Activated CD4-positive, alpha-beta T cell treated with anti-CD3 and anti-CD28 coated beads, Interleukin-2, amount 10 ng/mL, durations not matched to agents 7 days and 5 days (primary cell): ENCODE measurements at regions not wholly inside any gene's neighbourhood (a gene's known extent, or its start where the extent isn't known, plus 50 kb on each side); places are given as distances from the start of the nearest gene placed in this dataset.

Experiments
- CTCF ChIA-PET: fragments of 350-600 bp; sonication (Branson Sonifier 250); formaldehyde crosslinking; loops from one replicate; lab custom pipeline; 2021; ENCODE audit warnings: antibody characterized with exemption; lab: Charles Lee
- POLR2A ChIA-PET: fragments of 350-600 bp; sonication (Branson Sonifier 250); formaldehyde crosslinking; loops from one replicate; lab custom pipeline; 2021; ENCODE audit warnings: antibody characterized with exemption; lab: Charles Lee
- DNase-seq: peaks from one replicate; pipeline ENCODE4 v3.0.0-alpha.2; 2020
- H3K27ac Mint-ChIP-seq: one replicate; pipeline ENCODE4 v1.8.0; 2021; ENCODE audit warnings: mild to moderate bottlenecking, moderate library complexity, mixed read lengths
- H3K27me3 Mint-ChIP-seq: one replicate; pipeline ENCODE4 v1.8.0; 2021; ENCODE audit warnings: mixed read lengths
- H3K36me3 Mint-ChIP-seq: one replicate; pipeline ENCODE4 v1.8.0; 2021; ENCODE audit warnings: low read depth, mixed read lengths
- H3K4me1 Mint-ChIP-seq: one replicate; pipeline ENCODE4 v1.8.0; 2021; ENCODE audit warnings: mixed read lengths
- H3K4me3 Mint-ChIP-seq: one replicate; pipeline ENCODE4 v1.8.0; 2021; ENCODE audit warnings: mild to moderate bottlenecking, moderate library complexity, mixed read lengths
- H3K9me3 Mint-ChIP-seq: one replicate; pipeline ENCODE4 v1.8.0; 2021; ENCODE audit warnings: mixed read lengths

DNA sequence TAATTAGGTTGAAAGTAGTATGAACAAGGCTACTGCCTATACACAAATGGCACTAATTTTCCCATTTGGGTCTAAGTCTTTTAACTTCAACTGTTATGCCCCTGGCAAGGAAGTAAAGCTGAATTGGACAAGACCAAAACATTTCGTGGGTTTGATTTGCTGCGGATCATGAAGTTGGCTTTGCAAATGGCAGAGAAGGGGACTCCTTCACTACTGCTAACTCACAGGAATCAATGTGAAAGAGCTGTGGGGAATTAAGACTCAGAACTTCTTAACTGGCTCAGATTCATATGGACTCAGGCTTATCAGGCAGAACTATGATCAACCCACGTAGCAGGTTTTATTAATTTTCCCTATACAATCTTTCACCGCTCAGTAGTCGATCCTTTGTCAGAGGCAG, 73.8 kb upstream of the IFNE start:
- DNase-seq, result no peak
- H3K36me3 Mint-ChIP-seq, result peaks cover 2% of the 10 kb centered on the region
- H3K27me3 Mint-ChIP-seq, result peaks cover 52% of the 10 kb centered on the region
- H3K27ac Mint-ChIP-seq, result no peak overlapping the region
- ChIA-PET CTCF (no interaction called here), POLR2A (no interaction called here)
- peaks cover 20% of the 10 kb centered on the region for H3K4me1 Mint-ChIP-seq
- no peaks in the 10 kb centered on the region for H3K9me3 Mint-ChIP-seq
- H3K4me3 Mint-ChIP-seq, result no peak overlapping the region

DNA sequence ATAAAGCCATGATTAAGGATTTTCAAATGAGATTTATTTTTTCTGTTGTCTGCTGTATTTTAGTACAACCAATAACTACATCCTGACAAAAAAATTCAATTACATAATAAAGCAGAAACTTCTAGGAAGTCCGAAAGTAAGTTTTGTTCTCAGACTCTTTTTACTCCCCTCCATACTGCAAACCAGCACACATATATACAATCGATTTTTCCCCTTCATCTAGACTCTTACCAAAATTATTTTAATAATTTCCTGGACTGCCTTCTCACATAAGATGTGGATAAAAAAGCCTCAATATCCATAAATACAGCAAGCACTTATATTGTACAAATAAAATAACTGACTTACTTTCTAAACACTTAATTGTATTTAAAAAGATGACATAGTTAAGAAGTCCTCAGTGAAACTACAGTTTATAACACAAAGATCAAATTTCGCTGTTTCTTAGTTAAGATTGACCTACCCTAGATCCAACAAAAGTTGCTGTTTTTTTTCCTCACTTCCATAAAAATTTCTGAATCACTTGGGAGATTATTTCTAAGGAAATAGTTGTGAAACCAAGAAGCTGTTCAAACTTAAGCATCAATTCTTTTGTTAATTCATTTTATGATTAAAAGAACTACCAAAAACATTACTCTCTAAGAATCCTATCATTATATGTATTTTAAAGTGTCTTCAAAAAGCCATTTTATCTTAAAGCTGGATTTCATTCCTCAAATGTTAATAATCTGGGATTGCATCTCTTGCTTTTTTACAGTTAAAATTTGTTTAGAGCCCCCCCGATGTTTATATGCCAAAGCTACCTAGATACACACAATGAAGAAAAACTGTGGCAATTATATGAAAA, 74.7 kb upstream of the IFNE start:
- POLR2A ChIA-PET, result no interaction called here
- peaks cover 55% of the 10 kb centered on the region for H3K27me3 Mint-ChIP-seq
- peaks cover 20% of the 10 kb centered on the region for H3K4me1 Mint-ChIP-seq
- CTCF ChIA-PET, result no interaction called here
- no peak overlapping the region for H3K4me3 Mint-ChIP-seq
- peaks cover 2% of the 10 kb centered on the region for H3K36me3 Mint-ChIP-seq
- DNase-seq, result no peak
- H3K9me3 Mint-ChIP-seq, result no peaks in the 10 kb centered on the region
- H3K27ac Mint-ChIP-seq, result no peak overlapping the region

DNA sequence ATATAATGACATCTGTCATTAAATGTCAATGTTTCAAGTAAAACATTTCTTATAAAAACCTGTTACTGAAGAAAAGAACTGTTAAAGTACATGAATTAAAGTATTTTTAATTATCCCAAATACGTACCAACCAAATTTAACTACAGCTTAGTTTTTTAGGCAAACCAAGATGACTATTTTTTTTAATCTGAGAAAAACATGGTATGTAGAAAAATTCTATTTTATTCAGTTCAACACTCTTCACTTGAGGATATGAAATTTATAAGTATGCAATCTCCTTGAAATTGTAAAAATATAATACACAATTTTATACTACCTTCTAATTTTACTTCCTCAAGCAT, 75.3 kb upstream of the IFNE start:
- Mint-ChIP-seq H3K27me3 (peaks cover 53% of the 10 kb centered on the region), H3K4me3 (no peak overlapping the region), H3K9me3 (no peaks in the 10 kb centered on the region), H3K36me3 (peaks cover 2% of the 10 kb centered on the region), H3K27ac (no peak overlapping the region), H3K4me1 (peaks cover 16% of the 10 kb centered on the region)
- CTCF ChIA-PET, result no interaction called here
- POLR2A ChIA-PET, result no interaction called here
- no peak for DNase-seq

DNA sequence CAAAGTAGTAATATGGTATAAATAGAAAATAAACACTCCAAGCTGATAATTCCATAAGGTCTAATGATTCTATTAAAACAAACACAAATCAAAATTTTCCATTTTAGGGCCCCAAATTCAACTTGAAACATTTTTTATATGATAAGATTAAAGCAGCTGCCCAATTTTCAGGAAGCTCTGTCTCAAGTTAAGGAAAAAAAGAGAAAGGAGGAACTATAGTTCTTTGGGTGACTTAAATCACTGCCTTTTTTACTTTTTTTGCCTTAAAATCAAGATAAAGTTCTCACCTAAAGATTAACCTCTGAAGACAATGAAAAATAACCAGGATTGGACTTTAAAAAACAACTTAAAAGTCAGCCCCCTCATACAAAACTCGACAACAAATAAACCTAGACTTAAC, 76.0 kb upstream of the IFNE start:
- Mint-ChIP-seq H3K9me3 (no peaks in the 10 kb centered on the region), H3K4me3 (peak overlapping the region; percentile 93), H3K4me1 (peaks cover 16% of the 10 kb centered on the region), H3K27me3 (peaks cover 53% of the 10 kb centered on the region), H3K36me3 (peaks cover 2% of the 10 kb centered on the region), H3K27ac (no peak overlapping the region)
- CTCF ChIA-PET, result interaction anchor here (1.6 kb wide), 1 partner anchor 11 kb away, joined by 7 read pairs; no protein-coding TSS in a partner anchor
- DNase-seq, result no peak
- POLR2A ChIA-PET, result no interaction called here

DNA sequence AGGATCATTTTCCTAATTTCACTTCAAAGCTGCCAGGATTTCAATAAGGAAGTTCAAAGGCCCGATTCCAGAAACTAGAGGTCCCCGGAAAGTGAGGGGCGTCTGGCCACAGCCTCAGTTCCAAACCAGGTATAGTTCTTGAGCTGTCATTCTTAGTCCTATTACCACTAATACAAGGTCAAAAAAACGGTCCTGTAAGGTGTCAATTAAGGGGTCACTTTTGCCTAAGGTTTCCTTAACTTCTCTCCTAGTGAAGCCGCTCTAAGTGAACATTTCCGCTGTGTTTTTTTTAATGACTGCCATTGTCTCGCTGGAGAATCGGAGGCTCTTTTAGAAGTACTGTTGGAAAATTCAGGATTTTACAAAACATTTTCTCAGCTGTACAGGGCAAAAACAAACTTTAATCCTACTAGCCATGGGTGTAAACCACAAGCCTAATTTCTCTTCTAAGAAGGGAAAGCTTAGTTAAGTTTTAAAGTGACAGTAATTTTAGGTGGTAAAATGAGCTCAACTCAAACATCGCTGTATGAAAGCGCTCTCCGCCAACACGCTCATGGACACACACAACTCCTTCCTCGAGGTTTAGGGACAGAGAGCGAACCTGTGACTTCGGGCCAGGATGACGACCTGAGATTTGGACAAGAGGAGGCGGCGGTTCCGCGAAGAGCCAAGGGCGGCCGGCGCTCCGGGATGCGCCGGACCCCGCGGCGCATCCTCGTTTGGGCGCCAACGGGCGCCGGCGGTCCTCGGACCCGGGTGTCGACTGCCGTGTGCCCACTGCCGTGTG, 76.7 kb upstream of the IFNE start:
- CTCF ChIA-PET, result interaction anchor here (0.6 to 1.6 kb wide), 8 partner anchors 12 to 306 kb away, joined by 3 to 7 read pairs (median 3); no protein-coding TSS in a partner anchor
- H3K27ac Mint-ChIP-seq, result peak overlapping the region; percentile 83
- peaks cover 18% of the 10 kb centered on the region for H3K4me1 Mint-ChIP-seq
- H3K27me3 Mint-ChIP-seq, result peaks cover 58% of the 10 kb centered on the region
- H3K9me3 Mint-ChIP-seq, result no peaks in the 10 kb centered on the region
- peaks cover 2% of the 10 kb centered on the region for H3K36me3 Mint-ChIP-seq
- POLR2A ChIA-PET, result no interaction called here
- DNase-seq, result no peak
- H3K4me3 Mint-ChIP-seq, result peak overlapping the region; percentile 93

DNA sequence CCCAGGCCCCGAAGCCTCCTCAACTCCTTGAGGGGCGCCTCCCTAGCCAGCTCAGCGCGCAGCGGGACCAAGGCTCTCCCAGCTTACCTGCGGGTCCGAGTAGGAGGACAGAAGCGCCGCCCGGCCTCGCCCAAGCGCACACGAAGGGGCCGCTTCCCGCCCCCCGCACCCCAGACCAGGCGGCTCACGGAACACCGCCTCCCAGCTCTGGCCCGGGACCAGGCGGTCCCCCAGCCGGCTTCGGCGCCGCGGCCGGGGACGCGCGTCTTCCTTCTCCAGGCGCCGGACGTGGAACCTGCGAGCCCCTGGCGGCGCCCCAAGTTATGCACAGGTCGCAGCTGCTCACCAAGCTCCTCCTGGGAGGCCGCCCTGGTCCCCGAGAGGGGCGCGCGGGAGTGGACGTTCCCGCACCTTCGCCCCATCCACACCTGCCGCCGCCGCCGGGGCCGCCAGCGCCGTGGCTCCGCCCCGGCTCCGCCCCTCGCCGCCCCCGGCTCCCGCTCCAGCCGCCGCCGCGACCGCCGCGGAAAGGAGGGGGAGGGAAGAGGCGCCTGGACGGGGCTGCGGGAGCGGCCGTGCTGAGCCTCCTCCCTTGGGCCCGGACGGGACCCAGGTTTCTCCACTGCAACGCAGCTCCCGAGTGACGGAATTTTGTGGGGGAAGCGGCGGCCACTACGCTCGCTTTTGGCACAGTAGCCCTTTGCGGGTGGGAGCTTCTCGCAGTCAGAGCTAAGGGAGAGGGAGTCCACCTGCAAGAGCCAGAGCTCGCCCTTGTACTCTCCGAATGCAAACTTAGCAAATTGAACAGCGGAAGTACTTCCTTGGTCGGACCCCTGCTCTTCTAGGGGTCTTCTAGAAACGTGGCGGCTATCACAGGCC, 77.5 kb upstream of the IFNE start:
- peaks cover 26% of the 10 kb centered on the region for H3K4me1 Mint-ChIP-seq
- H3K27ac Mint-ChIP-seq, result no peak overlapping the region
- H3K27me3 Mint-ChIP-seq, result peaks cover 64% of the 10 kb centered on the region
- DNase-seq, result peak; percentile 57
- ChIA-PET POLR2A (no interaction called here), CTCF (interaction anchor here (0.6 to 1.6 kb wide), 8 partner anchors 11 to 307 kb away, joined by 3 to 7 read pairs (median 3); no protein-coding TSS in a partner anchor)
- H3K4me3 Mint-ChIP-seq, result peak overlapping the region; percentile 93
- H3K9me3 Mint-ChIP-seq, result no peaks in the 10 kb centered on the region
- peaks cover 2% of the 10 kb centered on the region for H3K36me3 Mint-ChIP-seq

DNA sequence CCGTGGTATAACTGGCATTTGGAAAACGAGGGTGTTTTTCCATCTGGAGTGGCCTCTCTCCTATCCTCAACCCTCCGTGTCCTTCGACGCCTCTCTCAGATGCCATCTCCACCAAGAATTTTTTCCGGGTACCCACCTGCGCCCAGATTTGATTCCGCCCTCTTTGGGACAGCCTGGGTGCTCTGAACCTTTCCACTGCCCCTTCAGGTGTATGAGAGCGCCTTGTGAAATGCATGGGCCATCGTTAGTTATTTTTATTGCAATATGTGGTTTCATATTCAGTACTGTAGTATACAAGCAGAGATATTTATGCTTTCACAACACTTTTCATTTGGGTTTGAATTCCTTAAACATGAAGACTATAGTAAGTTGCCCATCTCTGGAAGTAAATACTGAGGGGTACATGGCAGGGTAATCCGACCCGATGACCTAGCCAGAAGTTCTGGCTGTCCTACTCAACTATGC, 78.2 kb upstream of the IFNE start:
- peaks cover 65% of the 10 kb centered on the region for H3K27me3 Mint-ChIP-seq
- peak overlapping the region; percentile 80 for H3K4me3 Mint-ChIP-seq
- ChIA-PET POLR2A (no interaction called here), CTCF (interaction anchor here (1.2 kb wide), 1 partner anchor 12 kb away, joined by 3 read pairs; no protein-coding TSS in a partner anchor)
- peaks cover 2% of the 10 kb centered on the region for H3K36me3 Mint-ChIP-seq
- peaks cover 29% of the 10 kb centered on the region for H3K4me1 Mint-ChIP-seq
- H3K9me3 Mint-ChIP-seq, result peaks cover 2% of the 10 kb centered on the region
- no peak overlapping the region for H3K27ac Mint-ChIP-seq
- no peak for DNase-seq

DNA sequence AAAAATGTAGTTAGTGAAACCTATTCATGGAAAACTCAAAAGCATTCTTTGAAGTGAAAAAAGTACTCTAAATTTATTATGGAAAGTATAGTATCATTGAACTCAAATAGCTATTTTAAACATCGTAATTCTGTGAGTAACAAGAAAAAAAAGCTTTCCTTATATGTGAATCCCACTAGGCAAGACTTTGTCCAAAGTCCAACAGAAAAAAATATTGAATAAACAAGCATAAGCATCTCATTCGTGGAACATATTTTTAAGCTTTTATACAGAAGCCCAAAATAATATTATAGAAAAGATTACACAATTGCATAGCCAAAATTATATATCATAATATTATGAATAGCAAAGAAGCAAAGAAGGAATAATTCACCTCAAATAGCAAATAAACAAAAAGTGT, 79.4 kb upstream of the IFNE start:
- ChIA-PET CTCF (no interaction called here), POLR2A (no interaction called here)
- no peak overlapping the region for H3K4me3 Mint-ChIP-seq
- DNase-seq, result no peak
- peaks cover 32% of the 10 kb centered on the region for H3K4me1 Mint-ChIP-seq
- peaks cover 4% of the 10 kb centered on the region for H3K9me3 Mint-ChIP-seq
- no peak overlapping the region for H3K27ac Mint-ChIP-seq
- peaks cover 3% of the 10 kb centered on the region for H3K36me3 Mint-ChIP-seq
- H3K27me3 Mint-ChIP-seq, result peaks cover 68% of the 10 kb centered on the region

DNA sequence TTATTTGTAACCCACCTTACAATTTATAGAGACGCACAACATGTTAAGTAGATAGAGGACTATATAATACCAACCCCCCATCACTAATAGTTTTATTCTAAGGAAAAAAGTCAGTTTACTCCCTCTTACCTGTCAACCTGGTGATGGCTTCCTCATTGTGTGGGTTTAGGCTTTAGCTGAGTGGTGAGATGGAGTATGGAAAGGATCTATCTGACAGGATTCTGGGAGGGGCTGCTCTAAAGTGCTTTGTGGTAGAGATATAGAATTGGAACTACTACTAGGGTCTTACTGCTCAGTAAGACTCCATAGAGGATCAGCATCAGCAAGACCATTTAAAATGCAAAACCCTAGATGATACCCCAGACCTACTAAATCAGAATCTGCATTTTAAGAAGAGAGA, 82.1 kb upstream of the IFNE start:
- Mint-ChIP-seq H3K4me1 (peaks cover 21% of the 10 kb centered on the region), H3K9me3 (peaks cover 4% of the 10 kb centered on the region), H3K27ac (no peak overlapping the region), H3K36me3 (peaks cover 1% of the 10 kb centered on the region), H3K27me3 (peaks cover 60% of the 10 kb centered on the region), H3K4me3 (no peak overlapping the region)
- DNase-seq, result no peak
- POLR2A ChIA-PET, result no interaction called here
- CTCF ChIA-PET, result no interaction called here

DNA sequence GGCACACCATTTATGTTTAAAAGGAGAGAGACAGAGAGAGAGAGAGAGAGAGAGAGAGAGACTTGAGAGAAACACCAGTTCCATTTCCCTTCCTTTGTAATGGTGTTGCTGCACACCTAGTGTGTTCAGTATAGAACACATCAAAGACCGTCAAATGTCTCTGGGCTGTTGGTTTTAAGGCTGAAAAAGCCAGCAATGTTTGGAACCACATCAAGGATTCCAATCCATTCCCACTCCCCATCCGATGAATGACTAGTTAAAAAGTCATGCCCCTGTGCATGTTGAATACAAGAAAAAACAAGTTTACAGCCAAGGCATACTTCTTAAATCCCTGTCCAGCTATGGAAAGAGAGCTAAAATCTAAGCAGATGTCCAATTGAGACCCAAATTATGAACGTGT, 83.0 kb upstream of the IFNE start:
- peaks cover 58% of the 10 kb centered on the region for H3K27me3 Mint-ChIP-seq
- no peak overlapping the region for H3K4me3 Mint-ChIP-seq
- peaks cover 4% of the 10 kb centered on the region for H3K9me3 Mint-ChIP-seq
- no peak overlapping the region for H3K27ac Mint-ChIP-seq
- no peak for DNase-seq
- ChIA-PET POLR2A (no interaction called here), CTCF (interaction anchor here (0.7 kb wide), 1 partner anchor 151 kb away, joined by 3 read pairs; no protein-coding TSS in a partner anchor)
- peaks cover 1% of the 10 kb centered on the region for H3K36me3 Mint-ChIP-seq
- H3K4me1 Mint-ChIP-seq, result peaks cover 20% of the 10 kb centered on the region

DNA sequence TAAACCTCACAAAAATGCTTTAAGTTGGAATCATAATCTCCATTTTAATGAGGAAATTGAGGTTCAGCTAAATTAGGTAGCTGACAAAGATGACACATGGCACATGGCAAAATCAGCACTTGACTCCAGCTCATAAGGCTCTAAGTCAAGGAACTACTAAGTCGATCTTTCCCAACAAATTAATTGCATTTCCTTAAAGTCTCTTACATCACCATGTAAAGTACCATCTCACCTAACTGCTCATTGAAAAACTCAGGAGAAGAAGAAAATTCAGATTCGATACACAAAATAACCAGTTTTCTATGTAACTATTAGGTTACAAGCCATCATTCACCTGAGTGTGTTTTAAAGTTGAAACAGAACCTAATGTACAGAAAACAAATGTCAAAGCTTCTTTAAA, 85.8 kb upstream of the IFNE start:
- DNase-seq, result no peak
- peaks cover 4% of the 10 kb centered on the region for H3K9me3 Mint-ChIP-seq
- H3K27me3 Mint-ChIP-seq, result peaks cover 55% of the 10 kb centered on the region
- H3K4me3 Mint-ChIP-seq, result no peak overlapping the region
- H3K27ac Mint-ChIP-seq, result no peak overlapping the region
- H3K4me1 Mint-ChIP-seq, result peaks cover 16% of the 10 kb centered on the region
- POLR2A ChIA-PET, result no interaction called here
- peaks cover 1% of the 10 kb centered on the region for H3K36me3 Mint-ChIP-seq
- CTCF ChIA-PET, result no interaction called here

DNA sequence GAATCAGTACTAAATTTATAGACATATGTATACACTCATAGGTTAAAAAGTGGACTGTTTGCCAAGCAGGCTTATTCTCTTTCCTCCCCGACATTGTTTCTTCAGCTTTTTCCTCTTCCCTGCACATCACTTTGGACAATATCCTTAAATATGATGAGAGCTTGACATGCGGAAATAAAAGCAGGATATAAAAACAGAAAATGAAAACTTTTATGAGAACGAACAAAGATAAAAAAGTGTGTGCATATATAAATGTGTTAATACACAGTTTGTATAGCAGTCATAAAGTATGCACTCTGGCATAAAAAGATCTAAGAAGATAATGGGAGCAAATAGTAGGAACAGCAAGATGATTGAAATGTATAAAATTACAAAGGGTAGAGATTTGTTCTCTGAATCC, 86.4 kb upstream of the IFNE start:
- H3K9me3 Mint-ChIP-seq, result peaks cover 4% of the 10 kb centered on the region
- peaks cover 55% of the 10 kb centered on the region for H3K27me3 Mint-ChIP-seq
- ChIA-PET CTCF (interaction anchor here (2.0 kb wide), 1 partner anchor 11 kb away, joined by 6 read pairs; no protein-coding TSS in a partner anchor), POLR2A (no interaction called here)
- peaks cover 1% of the 10 kb centered on the region for H3K36me3 Mint-ChIP-seq
- H3K27ac Mint-ChIP-seq, result no peak overlapping the region
- DNase-seq, result no peak
- peaks cover 16% of the 10 kb centered on the region for H3K4me1 Mint-ChIP-seq
- no peak overlapping the region for H3K4me3 Mint-ChIP-seq
